ENCODE measurements at regions not wholly inside any gene's neighbourhood (a gene's known extent, or its start where the extent isn't known, plus 50 kb on each side); places are given as distances from the start of the nearest gene placed in this dataset.

- DNase-seq, result no peak
- H3K9me3 ChIP-seq (replicated peaks; ENCODE audit: control insufficient read depth, low read depth, low read length), result peaks cover 7% of the 10 kb centered on the region
- no peak overlapping the region for H3K27ac ChIP-seq (ENCODE audit: low read length)
- H3K36me3 ChIP-seq (ENCODE audit: control insufficient read depth, insufficient read depth, low read length), result no peaks in the 10 kb centered on the region
- no peaks in the 10 kb centered on the region for H3K4me1 ChIP-seq (ENCODE audit: control insufficient read depth, insufficient read depth, low read length)
- no peaks in the 10 kb centered on the region for H3K27me3 ChIP-seq (ENCODE audit: control insufficient read depth, insufficient read depth, low read length)
- no peak overlapping the region for H3K4me3 ChIP-seq (ENCODE audit: low read length)
Observed at GRCh38 chr12:41983856-41984255, 160.8 kb downstream of the GXYLT1 start.

- no peak overlapping the region for H3K27ac ChIP-seq (ENCODE audit: low read length)
- no peak for DNase-seq
- no peaks in the 10 kb centered on the region for H3K36me3 ChIP-seq (ENCODE audit: control insufficient read depth, insufficient read depth, low read length)
- no peaks in the 10 kb centered on the region for H3K4me1 ChIP-seq (ENCODE audit: control insufficient read depth, insufficient read depth, low read length)
- H3K9me3 ChIP-seq (replicated peaks; ENCODE audit: control insufficient read depth, low read depth, low read length), result peaks cover 2% of the 10 kb centered on the region
- no peaks in the 10 kb centered on the region for H3K27me3 ChIP-seq (ENCODE audit: control insufficient read depth, insufficient read depth, low read length)
- no CpG with 5 or more reads among the region's 1 CpG for WGBS (ENCODE audit: insufficient coverage)
- no peak overlapping the region for H3K4me3 ChIP-seq (ENCODE audit: low read length)
Observed at GRCh38 chr12:41983394-41983793, 161.3 kb downstream of the GXYLT1 start.

- Histone ChIP-seq H3K4me1 (ENCODE audit: control insufficient read depth, insufficient read depth, low read length) (no peaks in the 10 kb centered on the region), H3K27me3 (ENCODE audit: control insufficient read depth, insufficient read depth, low read length) (no peaks in the 10 kb centered on the region), H3K36me3 (ENCODE audit: control insufficient read depth, insufficient read depth, low read length) (no peaks in the 10 kb centered on the region), H3K4me3 (ENCODE audit: low read length) (no peak overlapping the region), H3K27ac (ENCODE audit: low read length) (no peak overlapping the region), H3K9me3 (replicated peaks; ENCODE audit: control insufficient read depth, low read depth, low read length) (peaks cover 2% of the 10 kb centered on the region)
- no CpG with 5 or more reads among the region's 1 CpG for WGBS (ENCODE audit: insufficient coverage)
- no peak for DNase-seq
Observed at GRCh38 chr12:41981758-41982157, 162.9 kb downstream of the GXYLT1 start.

- no peak for DNase-seq
- H3K27me3 ChIP-seq (ENCODE audit: control insufficient read depth, insufficient read depth, low read length), result no peaks in the 10 kb centered on the region
- 61% methylated on average over 2 of the region's 2 CpGs for WGBS (ENCODE audit: insufficient coverage)
Observed at GRCh38 chr12:41981013-41981412, 163.7 kb downstream of the GXYLT1 start.

GRCh38 chr12:41980390-41980789, 164.3 kb downstream of the GXYLT1 start:
- no peaks in the 10 kb centered on the region for H3K4me1 ChIP-seq (ENCODE audit: control insufficient read depth, insufficient read depth, low read length)
- H3K4me3 ChIP-seq (ENCODE audit: low read length), result no peak overlapping the region
- no peaks in the 10 kb centered on the region for H3K36me3 ChIP-seq (ENCODE audit: control insufficient read depth, insufficient read depth, low read length)
- no peak for DNase-seq
- WGBS (ENCODE audit: insufficient coverage), result no CpG with 5 or more reads among the region's 1 CpG
- H3K27me3 ChIP-seq (ENCODE audit: control insufficient read depth, insufficient read depth, low read length), result no peaks in the 10 kb centered on the region
- H3K27ac ChIP-seq (ENCODE audit: low read length), result no peak overlapping the region
- peaks cover 2% of the 10 kb centered on the region for H3K9me3 ChIP-seq (replicated peaks; ENCODE audit: control insufficient read depth, low read depth, low read length)

More at GRCh38 chr12:41981013-41981412, 163.7 kb downstream of the GXYLT1 start:
- Histone ChIP-seq H3K4me1 (ENCODE audit: control insufficient read depth, insufficient read depth, low read length) (no peaks in the 10 kb centered on the region), H3K27ac (ENCODE audit: low read length) (no peak overlapping the region), H3K4me3 (ENCODE audit: low read length) (no peak overlapping the region), H3K36me3 (ENCODE audit: control insufficient read depth, insufficient read depth, low read length) (no peaks in the 10 kb centered on the region), H3K9me3 (replicated peaks; ENCODE audit: control insufficient read depth, low read depth, low read length) (peaks cover 2% of the 10 kb centered on the region)

- no peak for DNase-seq
- H3K4me1 ChIP-seq (ENCODE audit: control insufficient read depth, insufficient read depth, low read length), result no peaks in the 10 kb centered on the region
- H3K9me3 ChIP-seq (replicated peaks; ENCODE audit: control insufficient read depth, low read depth, low read length), result peaks cover 2% of the 10 kb centered on the region
- H3K27ac ChIP-seq (ENCODE audit: low read length), result no peak overlapping the region
- no peak overlapping the region for H3K4me3 ChIP-seq (ENCODE audit: low read length)
- no peaks in the 10 kb centered on the region for H3K36me3 ChIP-seq (ENCODE audit: control insufficient read depth, insufficient read depth, low read length)
- no CpG with 5 or more reads among the region's 2 CpGs for WGBS (ENCODE audit: insufficient coverage)
- no peaks in the 10 kb centered on the region for H3K27me3 ChIP-seq (ENCODE audit: control insufficient read depth, insufficient read depth, low read length)
Observed at GRCh38 chr12:41979574-41979973, 165.1 kb downstream of the GXYLT1 start.

GRCh38 chr12:41972598-41972997, 172.1 kb downstream of the GXYLT1 start:
- no peaks in the 10 kb centered on the region for H3K4me1 ChIP-seq (ENCODE audit: control insufficient read depth, insufficient read depth, low read length)
- H3K36me3 ChIP-seq (ENCODE audit: control insufficient read depth, insufficient read depth, low read length), result no peaks in the 10 kb centered on the region
- no peaks in the 10 kb centered on the region for H3K9me3 ChIP-seq (replicated peaks; ENCODE audit: control insufficient read depth, low read depth, low read length)
- no peak overlapping the region for H3K27ac ChIP-seq (ENCODE audit: low read length)
- DNase-seq, result no peak
- H3K27me3 ChIP-seq (ENCODE audit: control insufficient read depth, insufficient read depth, low read length), result no peaks in the 10 kb centered on the region
- WGBS (ENCODE audit: insufficient coverage), result no CpG with 5 or more reads among the region's 2 CpGs
- no peak overlapping the region for H3K4me3 ChIP-seq (ENCODE audit: low read length)

- no peak overlapping the region for H3K27ac ChIP-seq (ENCODE audit: low read length)
- H3K36me3 ChIP-seq (ENCODE audit: control insufficient read depth, insufficient read depth, low read length), result no peaks in the 10 kb centered on the region
- no peak overlapping the region for H3K4me3 ChIP-seq (ENCODE audit: low read length)
- no peaks in the 10 kb centered on the region for H3K4me1 ChIP-seq (ENCODE audit: control insufficient read depth, insufficient read depth, low read length)
- H3K9me3 ChIP-seq (replicated peaks; ENCODE audit: control insufficient read depth, low read depth, low read length), result no peaks in the 10 kb centered on the region
- H3K27me3 ChIP-seq (ENCODE audit: control insufficient read depth, insufficient read depth, low read length), result no peaks in the 10 kb centered on the region
- WGBS (ENCODE audit: insufficient coverage), result no CpG with 5 or more reads among the region's 3 CpGs
- no peak for DNase-seq
Observed at GRCh38 chr12:41972196-41972595, 172.5 kb downstream of the GXYLT1 start.

GRCh38 chr12:41970744-41971143, 173.9 kb downstream of the GXYLT1 start:
- Histone ChIP-seq H3K27me3 (ENCODE audit: control insufficient read depth, insufficient read depth, low read length) (no peaks in the 10 kb centered on the region), H3K36me3 (ENCODE audit: control insufficient read depth, insufficient read depth, low read length) (no peaks in the 10 kb centered on the region), H3K4me3 (ENCODE audit: low read length) (no peak overlapping the region), H3K4me1 (ENCODE audit: control insufficient read depth, insufficient read depth, low read length) (no peaks in the 10 kb centered on the region), H3K27ac (ENCODE audit: low read length) (no peak overlapping the region), H3K9me3 (replicated peaks; ENCODE audit: control insufficient read depth, low read depth, low read length) (no peaks in the 10 kb centered on the region)
- no peak for DNase-seq
- WGBS (ENCODE audit: insufficient coverage), result 88% methylated on average over 2 of the region's 2 CpGs

- H3K36me3 ChIP-seq (ENCODE audit: control insufficient read depth, insufficient read depth, low read length), result no peaks in the 10 kb centered on the region
Observed at GRCh38 chr12:41968599-41968998, 176.1 kb downstream of the GXYLT1 start.

GRCh38 chr12:41967668-41968500, 176.8 kb downstream of the GXYLT1 start:
- H3K36me3 ChIP-seq (ENCODE audit: control insufficient read depth, insufficient read depth, low read length), result no peaks in the 10 kb centered on the region
- no peak overlapping the region for H3K27ac ChIP-seq (ENCODE audit: low read length)
- no peak overlapping the region for H3K4me3 ChIP-seq (ENCODE audit: low read length)
- no peaks in the 10 kb centered on the region for H3K27me3 ChIP-seq (ENCODE audit: control insufficient read depth, insufficient read depth, low read length)
- H3K9me3 ChIP-seq (replicated peaks; ENCODE audit: control insufficient read depth, low read depth, low read length), result no peaks in the 10 kb centered on the region
- peak; percentile 12 for DNase-seq
- WGBS (ENCODE audit: insufficient coverage), result 35% methylated on average over 14 of the region's 14 CpGs
- H3K4me1 ChIP-seq (ENCODE audit: control insufficient read depth, insufficient read depth, low read length), result no peaks in the 10 kb centered on the region

More at GRCh38 chr12:41968599-41968998, 176.1 kb downstream of the GXYLT1 start:
- H3K9me3 ChIP-seq (replicated peaks; ENCODE audit: control insufficient read depth, low read depth, low read length), result no peaks in the 10 kb centered on the region
- H3K4me3 ChIP-seq (ENCODE audit: low read length), result no peak overlapping the region
- no peaks in the 10 kb centered on the region for H3K27me3 ChIP-seq (ENCODE audit: control insufficient read depth, insufficient read depth, low read length)
- no peak for DNase-seq
- H3K4me1 ChIP-seq (ENCODE audit: control insufficient read depth, insufficient read depth, low read length), result no peaks in the 10 kb centered on the region
- H3K27ac ChIP-seq (ENCODE audit: low read length), result no peak overlapping the region

All from muscle of leg (tissue), 3 donors.